22Rv1 (cell line): ENCODE measurements at regions not wholly inside any gene's neighbourhood (a gene's known extent, or its start where the extent isn't known, plus 50 kb on each side); places are given as distances from the start of the nearest gene placed in this dataset.

ENCODE experiments used
- H3K27ac ChIP-seq: fragments of 450-650 bp; 2 replicates; pipeline ENCODE4 v1.5.1; 2017
- ZFX ChIP-seq: fragments of 450-650 bp; IDR thresholded peaks from 2 replicates; pipeline ENCODE4 v1.6.1; 2017; ENCODE audit warnings: antibody characterized with exemption, borderline replicate concordance
- TF ChIP-seq, protein P1 (sequence below): fragments of 450-650 bp; IDR thresholded peaks from 2 replicates; pipeline ENCODE4 v1.5.1; 2017; ENCODE audit warnings: mild to moderate bottlenecking

DNA sequence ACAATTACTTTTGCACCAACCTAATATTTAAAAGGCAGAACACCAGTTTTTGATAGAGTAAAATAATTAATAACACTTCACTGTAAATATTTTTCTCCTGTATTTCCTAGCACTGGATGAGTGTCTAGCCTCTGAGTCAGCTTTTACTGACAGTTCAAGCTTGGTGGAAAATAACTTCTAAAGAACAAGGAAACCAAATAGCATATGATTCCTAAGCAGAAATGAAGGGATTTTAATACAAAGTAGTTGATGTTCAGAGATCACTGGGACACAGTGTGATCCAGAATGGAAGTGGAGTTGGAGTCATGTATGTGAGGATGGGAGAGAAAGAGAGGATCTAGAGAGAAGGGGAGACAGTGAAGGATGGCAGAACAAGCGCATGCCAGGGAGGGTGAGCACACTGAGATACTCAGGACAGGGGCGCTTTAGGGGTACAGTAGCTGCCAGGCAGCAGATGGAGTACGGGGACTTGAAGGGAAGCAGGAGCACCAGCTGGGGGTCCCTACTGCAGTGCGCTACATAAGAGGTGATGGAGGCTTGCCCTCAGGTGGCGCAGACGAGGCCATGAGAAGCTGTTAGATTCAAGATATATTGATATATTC, 117.9 kb upstream of the KLF6 start:
- no peak overlapping the region for H3K27ac ChIP-seq
- TF ChIP-seq ZFX, result no peak
- TF ChIP-seq, protein P1, sequence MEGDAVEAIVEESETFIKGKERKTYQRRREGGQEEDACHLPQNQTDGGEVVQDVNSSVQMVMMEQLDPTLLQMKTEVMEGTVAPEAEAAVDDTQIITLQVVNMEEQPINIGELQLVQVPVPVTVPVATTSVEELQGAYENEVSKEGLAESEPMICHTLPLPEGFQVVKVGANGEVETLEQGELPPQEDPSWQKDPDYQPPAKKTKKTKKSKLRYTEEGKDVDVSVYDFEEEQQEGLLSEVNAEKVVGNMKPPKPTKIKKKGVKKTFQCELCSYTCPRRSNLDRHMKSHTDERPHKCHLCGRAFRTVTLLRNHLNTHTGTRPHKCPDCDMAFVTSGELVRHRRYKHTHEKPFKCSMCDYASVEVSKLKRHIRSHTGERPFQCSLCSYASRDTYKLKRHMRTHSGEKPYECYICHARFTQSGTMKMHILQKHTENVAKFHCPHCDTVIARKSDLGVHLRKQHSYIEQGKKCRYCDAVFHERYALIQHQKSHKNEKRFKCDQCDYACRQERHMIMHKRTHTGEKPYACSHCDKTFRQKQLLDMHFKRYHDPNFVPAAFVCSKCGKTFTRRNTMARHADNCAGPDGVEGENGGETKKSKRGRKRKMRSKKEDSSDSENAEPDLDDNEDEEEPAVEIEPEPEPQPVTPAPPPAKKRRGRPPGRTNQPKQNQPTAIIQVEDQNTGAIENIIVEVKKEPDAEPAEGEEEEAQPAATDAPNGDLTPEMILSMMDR, result no peak

DNA sequence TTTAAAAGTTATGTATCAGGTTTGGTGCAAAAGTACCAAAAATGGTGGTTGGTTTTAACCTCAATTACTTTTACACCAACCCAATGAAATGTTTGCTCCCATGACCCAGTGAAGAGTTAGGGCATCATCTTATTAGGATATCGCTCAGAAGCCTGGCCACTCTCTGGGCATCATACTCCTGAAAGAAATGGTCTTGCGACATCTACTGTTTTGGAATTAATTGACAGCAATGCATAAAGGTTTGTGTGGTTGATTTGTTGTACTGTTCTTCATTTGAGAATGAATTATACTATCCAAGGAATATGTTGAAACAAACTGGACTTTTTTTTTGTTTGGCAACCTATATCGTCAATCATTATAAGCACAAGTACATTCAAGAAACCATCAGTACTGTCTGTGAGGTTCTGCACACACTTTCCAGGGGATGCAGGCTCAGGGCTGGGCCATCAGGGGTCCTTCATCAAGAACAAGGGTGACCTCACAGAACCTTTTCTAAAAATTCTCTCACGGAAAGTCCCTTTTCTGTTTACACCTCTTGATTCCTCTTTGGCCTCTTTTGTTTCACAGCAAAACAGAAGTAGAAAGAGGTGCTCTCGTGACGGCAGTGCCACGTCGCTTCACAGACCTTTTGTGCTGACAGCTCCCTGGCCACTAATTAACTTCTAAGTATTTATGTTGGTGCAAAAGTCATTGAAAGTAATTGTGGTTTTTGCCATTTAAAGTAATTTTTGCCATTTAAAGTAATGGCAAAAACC, 117.2 kb upstream of the KLF6 start:
- TF ChIP-seq, protein P1, result no peak
- no peak for TF ChIP-seq ZFX
- H3K27ac ChIP-seq, result no peak overlapping the region

DNA sequence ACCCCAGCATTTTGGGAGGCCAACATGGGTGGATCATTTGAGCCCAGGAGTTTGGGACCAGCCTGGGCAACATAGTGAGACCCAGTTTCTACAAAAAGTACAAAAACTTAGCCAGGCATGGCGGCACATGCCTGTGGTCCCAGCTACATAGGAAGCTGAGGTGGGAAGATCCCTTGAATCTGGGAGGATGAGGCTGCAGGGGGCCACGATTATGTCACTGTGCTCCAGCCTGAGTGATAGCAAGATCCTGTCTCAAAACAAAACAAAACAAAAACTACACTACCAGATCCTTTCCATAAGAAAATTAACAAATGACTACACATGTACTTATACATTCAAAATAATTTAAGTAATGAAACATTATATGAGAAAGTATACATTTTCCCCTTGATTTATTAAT, 116.4 kb upstream of the KLF6 start:
- TF ChIP-seq ZFX, result no peak
- TF ChIP-seq, protein P1, result no peak
- no peak overlapping the region for H3K27ac ChIP-seq

DNA sequence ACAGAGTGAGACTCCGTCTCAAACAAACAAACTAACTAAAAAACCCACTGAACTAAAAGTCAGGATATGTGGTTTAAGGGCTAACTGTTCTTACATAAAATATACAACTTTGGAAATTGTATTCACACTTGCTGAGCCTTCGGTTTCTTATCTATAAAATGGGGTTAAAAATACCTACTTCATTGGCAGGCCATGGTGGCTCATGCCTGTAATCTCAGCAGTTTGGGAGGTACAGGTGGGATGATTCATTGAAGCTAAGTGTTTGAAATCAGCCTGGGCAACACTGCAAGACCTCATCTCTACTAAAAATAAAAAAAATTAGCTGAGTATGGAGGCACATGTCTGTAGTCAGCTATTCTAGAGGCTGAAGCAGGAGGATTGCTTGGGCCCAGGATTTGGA, 115.4 kb upstream of the KLF6 start:
- TF ChIP-seq ZFX, result no peak
- TF ChIP-seq, protein P1, result no peak
- H3K27ac ChIP-seq, result no peak overlapping the region

DNA sequence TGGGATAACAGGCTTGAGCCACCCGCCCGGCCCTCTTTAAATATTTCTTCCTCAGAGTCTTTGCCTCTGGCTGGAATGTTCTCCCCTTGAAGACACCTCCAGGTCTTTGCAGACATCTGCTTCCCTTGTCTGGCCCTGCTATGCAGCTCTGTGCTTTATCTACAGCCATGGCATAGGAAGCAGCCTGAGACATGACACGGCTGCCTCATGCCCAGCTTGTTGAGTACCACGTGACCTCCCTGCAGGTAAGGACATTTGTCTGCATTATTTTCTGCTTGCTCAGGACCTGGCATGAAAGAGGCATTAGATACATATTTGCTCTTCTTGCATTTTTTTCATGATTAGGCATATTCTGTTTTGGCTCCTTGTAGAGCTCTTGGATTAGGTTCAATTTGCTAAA, 113.8 kb upstream of the KLF6 start:
- no peak overlapping the region for H3K27ac ChIP-seq
- TF ChIP-seq, protein P1, result no peak
- no peak for TF ChIP-seq ZFX

DNA sequence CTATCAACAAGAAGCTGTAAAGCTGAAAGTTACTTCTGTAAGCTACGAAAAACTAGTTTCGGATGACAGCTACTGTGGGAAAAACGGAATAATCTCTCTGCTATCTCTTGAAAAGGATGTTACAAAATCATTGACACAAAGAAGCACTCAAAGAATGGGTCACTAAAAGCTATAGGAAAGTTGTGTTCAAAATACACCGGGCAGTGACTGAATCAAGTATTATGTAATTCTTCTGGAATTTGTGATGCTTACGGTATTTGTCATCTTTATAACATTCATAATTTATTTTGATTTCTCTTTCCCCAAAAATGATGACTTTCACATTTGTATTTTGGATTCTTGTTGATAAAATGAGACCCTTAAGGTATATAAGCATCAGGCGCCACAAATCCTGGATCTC, 112.1 kb upstream of the KLF6 start:
- TF ChIP-seq ZFX, result no peak
- TF ChIP-seq, protein P1, result no peak
- H3K27ac ChIP-seq, result no peak overlapping the region

DNA sequence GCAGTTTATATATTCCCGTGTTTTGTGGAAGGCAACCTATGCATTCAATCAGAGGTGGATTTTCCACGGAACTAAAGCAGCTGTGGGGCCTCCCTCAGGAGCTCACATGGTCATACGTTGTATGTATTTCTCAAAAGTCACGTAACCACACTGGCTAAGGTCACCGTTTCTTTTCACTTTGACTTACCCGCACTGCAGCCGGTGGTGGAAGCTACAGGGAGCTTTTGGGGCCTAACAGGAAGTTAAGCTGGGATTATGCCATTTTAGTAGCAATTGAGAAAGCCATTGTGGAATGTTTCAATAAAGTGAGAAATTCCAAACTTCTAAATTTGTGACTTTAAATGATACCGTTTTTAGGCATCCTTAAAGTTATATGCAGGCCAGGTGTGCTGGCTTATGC, 111.2 kb upstream of the KLF6 start:
- H3K27ac ChIP-seq, result no peak overlapping the region

More for the DNA sequence above, 111.2 kb upstream of the KLF6 start:
- TF ChIP-seq, protein P1, result no peak
- no peak for TF ChIP-seq ZFX
